H1 (cell line): ENCODE measurements at regions not wholly inside any gene's neighbourhood (a gene's known extent, or its start where the extent isn't known, plus 50 kb on each side); places are given as distances from the start of the nearest gene placed in this dataset.

Experiments used
- ATF3 ChIP-seq: IDR thresholded peaks from 2 replicates; pipeline ENCODE4 v1.6.1; 2011; ENCODE audit warnings: low read depth, mild to moderate bottlenecking, low read length; ENCODE audit not compliant: insufficient read depth
- BCL11A ChIP-seq, 2 experiments: IDR thresholded peaks; one replicate each; pipeline ENCODE4 v1.6.1; 2011; ENCODE audit warnings: low read depth in 2 of 2, low read length in 2 of 2, mild to moderate bottlenecking in 2 of 2
- CEBPB ChIP-seq: IDR thresholded peaks from 2 replicates; pipeline ENCODE4 v1.6.1; 2012; ENCODE audit warnings: low read depth, low read length
- CREB1 ChIP-seq: IDR thresholded peaks from 2 replicates; pipeline ENCODE4 v1.6.1; 2012; ENCODE audit warnings: inconsistent platforms
- CTCF ChIP-seq, 3 experiments: IDR thresholded peaks; 1 replicate in 2 of 3; 2 replicates in 1 of 3; pipeline versions ENCODE4 v1.5.1 to v1.6.1; 2011; ENCODE audit warnings: low read length in 3 of 3, mild to moderate bottlenecking in 3 of 3, inconsistent platforms in 2 of 3, low read depth in 1 of 3, moderate library complexity in 1 of 3; ENCODE audit not compliant: insufficient read depth in 1 of 3; ENCODE audit errors: control extremely low read depth in 1 of 3
- EP300 ChIP-seq, 2 experiments: IDR thresholded peaks; 1 replicate in 1 of 2; 2 replicates in 1 of 2; pipeline ENCODE4 v1.6.1; 2011 to 2012; ENCODE audit warnings: low read depth in 2 of 2, low read length in 2 of 2, mild to moderate bottlenecking in 2 of 2, borderline replicate concordance in 1 of 2, inconsistent platforms in 1 of 2, moderate library complexity in 1 of 2
- HDAC6 ChIP-seq: IDR thresholded peaks from one replicate; pipeline ENCODE4 v1.7.1; 2012; ENCODE audit warnings: low read depth, mild to moderate bottlenecking, inconsistent platforms, low read length, moderate library complexity
- JUN ChIP-seq: IDR thresholded peaks from 2 replicates; pipeline ENCODE4 v1.6.1; 2011; ENCODE audit warnings: low read depth, mild to moderate bottlenecking, improper control_type of control experiment, low read length
- POLR2A ChIP-seq, 2 experiments: IDR thresholded peaks; 1 replicate in 1 of 2; 2 replicates in 1 of 2; pipeline ENCODE4 v1.6.1; 2011; ENCODE audit warnings: low read depth in 2 of 2, low read length in 2 of 2, mild to moderate bottlenecking in 2 of 2; ENCODE audit errors: control extremely low read depth in 1 of 2
- RFX5 ChIP-seq: IDR thresholded peaks from 2 replicates; pipeline ENCODE4 v1.6.1; 2011; ENCODE audit warnings: low read depth, low read length, improper control_type of control experiment, borderline replicate concordance
- SP4 ChIP-seq: IDR thresholded peaks from 2 replicates; pipeline ENCODE4 v1.6.1; 2012; ENCODE audit warnings: low read length, inconsistent platforms
- SUZ12 ChIP-seq: fragments of 200-600 bp; sonication (generic); IDR thresholded peaks from 2 replicates; pipeline ENCODE4 v1.6.1; 2012; ENCODE audit warnings: mild to moderate bottlenecking, inconsistent platforms, low read length, moderate library complexity, mixed read lengths
- TAF1 ChIP-seq: IDR thresholded peaks from 2 replicates; pipeline ENCODE4 v1.6.1; 2011; ENCODE audit warnings: mild to moderate bottlenecking, low read depth, low read length

- no peak for TF ChIP-seq SUZ12
- no peak for TF ChIP-seq TAF1
- TF ChIP-seq POLR2A (IDR thresholded peaks at IDR 0.05; ENCODE audit: control extremely low read depth in 1 of 2, low read depth in 2 of 2, low read length in 2 of 2): no peak
- no peak for TF ChIP-seq CTCF (IDR thresholded peaks at IDR 0.05; ENCODE audit: control extremely low read depth in 1 of 3, insufficient read depth in 1 of 3, low read depth in 1 of 3, low read length in 3 of 3)
- no peak for TF ChIP-seq EP300 (IDR thresholded peaks at IDR 0.05; ENCODE audit: borderline replicate concordance in 1 of 2, low read depth in 2 of 2, low read length in 2 of 2)
- TF ChIP-seq JUN: no peak
- no peak for TF ChIP-seq HDAC6
- TF ChIP-seq BCL11A (IDR thresholded peaks at IDR 0.05; ENCODE audit: low read depth in 2 of 2, low read length in 2 of 2): no peak
- no peak for TF ChIP-seq CREB1
- TF ChIP-seq CEBPB: no peak
- TF ChIP-seq ATF3: no peak
- no peak for TF ChIP-seq RFX5
- no peak for TF ChIP-seq SP4
Measured at GRCh38 chr11:119482521-119483011, 59.6 kb upstream of the THY1 start.
